OCI-LY7 (cell line): ENCODE measurements at regions not wholly inside any gene's neighbourhood (a gene's known extent, or its start where the extent isn't known, plus 50 kb on each side); places are given as distances from the start of the nearest gene placed in this dataset.

ENCODE experiments used
- BruUV-seq: library from RNA; stranded (reverse); fragments of 400-500 nt; replicated peaks from 2 replicates; lab custom pipeline; 2021; lab: Mats Ljungman, UMichigan
- CTCF ChIA-PET: fragments of 300-600 bp; sonication (Branson Sonifier 250); formaldehyde crosslinking; loops from one replicate; lab custom pipeline; 2022; ENCODE audit warnings: antibody characterized with exemption; ENCODE audit not compliant: unreplicated experiment; lab: Charles Lee
- POLR2A ChIA-PET: fragments of 300-600 bp; sonication (Branson Sonifier 250); formaldehyde crosslinking; loops from one replicate; lab custom pipeline; 2022; ENCODE audit warnings: antibody characterized with exemption; lab: Charles Lee
- DNase-seq: peaks from one replicate; pipeline ENCODE4 v3.0.0-alpha.2; 2015; ENCODE audit warnings: low spot score
- H2AFZ ChIP-seq: fragments of 200-600 bp; sonication (generic), shearing (Covaris generic); 2 replicates; pipeline ENCODE4 v1.6.1; 2014; ENCODE audit warnings: mild to moderate bottlenecking, antibody characterized with exemption, low read length, moderate library complexity
- H3K27ac ChIP-seq: fragments of 200-600 bp; sonication (generic); 2 replicates; pipeline ENCODE4 v1.5.1; 2014; ENCODE audit warnings: mixed run types, low read depth, mild to moderate bottlenecking, moderate library complexity, low read length, inconsistent platforms; ENCODE audit not compliant: poor library complexity, severe bottlenecking
- H3K36me3 ChIP-seq: fragments of 200-600 bp; sonication (generic); 2 replicates; pipeline ENCODE4 v1.6.1; 2014; ENCODE audit warnings: mild to moderate bottlenecking, antibody characterized with exemption, low read length, moderate library complexity, mixed read lengths; ENCODE audit not compliant: insufficient read depth
- H3K4me1 ChIP-seq: fragments of 200-600 bp; sonication (generic); 2 replicates; pipeline ENCODE4 v1.5.1; 2014; ENCODE audit warnings: mild to moderate bottlenecking, low read length; ENCODE audit not compliant: insufficient read depth, poor library complexity, severe bottlenecking
- H3K4me2 ChIP-seq: fragments of 200-600 bp; sonication (generic); 2 replicates; pipeline ENCODE4 v1.6.1; 2014; ENCODE audit warnings: mild to moderate bottlenecking, low read length
- H3K4me3 ChIP-seq: fragments of 200-600 bp; sonication (generic); 2 replicates; pipeline ENCODE4 v1.5.1; 2014; ENCODE audit warnings: mild to moderate bottlenecking, low read depth, low read length; ENCODE audit not compliant: poor library complexity, severe bottlenecking
- H3K79me2 ChIP-seq: fragments of 200-600 bp; sonication (generic); 2 replicates; pipeline ENCODE4 v1.6.1; 2016; ENCODE audit warnings: low read depth, mild to moderate bottlenecking, low read length, moderate library complexity, mixed read lengths; ENCODE audit not compliant: insufficient read depth
- H3K9me2 ChIP-seq: fragments of 200-600 bp; sonication (generic); 2 replicates; pipeline ENCODE4 v1.6.1; 2016; ENCODE audit warnings: mild to moderate bottlenecking, low read length, mixed read lengths; ENCODE audit not compliant: insufficient read depth
- H3K9me3 ChIP-seq: fragments of 200-600 bp; sonication (generic); 2 replicates; pipeline ENCODE4 v1.6.1; 2014; ENCODE audit warnings: mild to moderate bottlenecking, mixed run types, low read length, mixed read lengths
- H4K20me1 ChIP-seq: fragments of 200-600 bp; sonication (generic); 2 replicates; pipeline ENCODE4 v1.6.1; 2014; ENCODE audit warnings: mild to moderate bottlenecking, antibody characterized with exemption, low read length, moderate library complexity, mixed read lengths; ENCODE audit not compliant: insufficient read depth
- EZH2phosphoT487 ChIP-seq: fragments of 200-600 bp; sonication (generic); IDR thresholded peaks from 2 replicates; pipeline ENCODE4 v1.6.1; 2018; ENCODE audit warnings: low read depth, borderline replicate concordance, mild to moderate bottlenecking, mixed run types, antibody characterized with exemption, low read length, moderate library complexity, mixed read lengths
- intact Hi-C: fragments of 100-400 bp; cut with micrococcal nuclease; formaldehyde crosslinking; loops from one replicate; pipeline ENCODE4 v1.10.0; 2022; ENCODE audit not compliant: unreplicated experiment
- TF ChIP-seq, protein P1 (sequence below): fragments of 200-600 bp; sonication (generic); conservative IDR thresholded peaks from 2 replicates; pipeline ENCODE4 v1.5.1; 2014; ENCODE audit warnings: mild to moderate bottlenecking, antibody characterized with exemption, low read length, moderate library complexity, mixed read lengths

GRCh38 chr1:184889902-184890301, 84.4 kb downstream of the NIBAN1 start:
- Histone ChIP-seq H3K9me2 (no peaks in the 10 kb centered on the region), H3K27ac (no peak overlapping the region), H3K4me2 (no peak overlapping the region), H4K20me1 (no peaks in the 10 kb centered on the region), H3K36me3 (no peaks in the 10 kb centered on the region), H3K9me3 (no peaks in the 10 kb centered on the region), H3K4me1 (no peaks in the 10 kb centered on the region), H3K79me2 (no peaks in the 10 kb centered on the region), H3K4me3 (no peak overlapping the region), H2AFZ (no peak overlapping the region)
- TF ChIP-seq, protein P1, sequence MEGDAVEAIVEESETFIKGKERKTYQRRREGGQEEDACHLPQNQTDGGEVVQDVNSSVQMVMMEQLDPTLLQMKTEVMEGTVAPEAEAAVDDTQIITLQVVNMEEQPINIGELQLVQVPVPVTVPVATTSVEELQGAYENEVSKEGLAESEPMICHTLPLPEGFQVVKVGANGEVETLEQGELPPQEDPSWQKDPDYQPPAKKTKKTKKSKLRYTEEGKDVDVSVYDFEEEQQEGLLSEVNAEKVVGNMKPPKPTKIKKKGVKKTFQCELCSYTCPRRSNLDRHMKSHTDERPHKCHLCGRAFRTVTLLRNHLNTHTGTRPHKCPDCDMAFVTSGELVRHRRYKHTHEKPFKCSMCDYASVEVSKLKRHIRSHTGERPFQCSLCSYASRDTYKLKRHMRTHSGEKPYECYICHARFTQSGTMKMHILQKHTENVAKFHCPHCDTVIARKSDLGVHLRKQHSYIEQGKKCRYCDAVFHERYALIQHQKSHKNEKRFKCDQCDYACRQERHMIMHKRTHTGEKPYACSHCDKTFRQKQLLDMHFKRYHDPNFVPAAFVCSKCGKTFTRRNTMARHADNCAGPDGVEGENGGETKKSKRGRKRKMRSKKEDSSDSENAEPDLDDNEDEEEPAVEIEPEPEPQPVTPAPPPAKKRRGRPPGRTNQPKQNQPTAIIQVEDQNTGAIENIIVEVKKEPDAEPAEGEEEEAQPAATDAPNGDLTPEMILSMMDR = no peak
- no peak for TF ChIP-seq EZH2phosphoT487
- DNase-seq = no peak
- ChIA-PET POLR2A (no interaction called here), CTCF (no interaction called here)
- intact Hi-C loops = no loop called here
- BruUV-seq = no TSS peak

DNA sequence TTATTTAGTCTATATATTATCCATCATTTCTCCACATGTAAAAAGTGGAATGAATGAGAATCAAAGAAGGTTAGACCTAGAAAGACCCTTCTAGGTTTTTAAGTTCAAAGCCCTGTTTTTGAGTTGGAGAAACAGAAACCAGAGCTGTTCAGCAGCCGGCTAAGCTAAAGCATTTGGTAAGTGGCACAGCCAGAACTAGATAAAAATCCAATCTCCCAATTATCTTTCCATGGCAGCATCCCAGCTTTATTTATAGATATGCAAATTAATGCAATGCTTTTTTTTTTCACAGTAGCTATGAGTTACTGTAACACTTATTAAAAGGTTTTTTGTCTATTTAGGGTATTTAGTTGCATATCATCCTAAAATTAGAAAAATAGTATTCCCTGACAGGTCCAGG, 85.1 kb downstream of the NIBAN1 start:
- no peak overlapping the region for H2AFZ ChIP-seq
- POLR2A ChIA-PET = interaction anchor here (0.6 kb wide), 1 partner anchor 977 kb away, joined by 4 read pairs; no protein-coding TSS in a partner anchor
- H3K4me1 ChIP-seq = no peaks in the 10 kb centered on the region
- no peak overlapping the region for H3K4me2 ChIP-seq
- no peaks in the 10 kb centered on the region for H3K9me2 ChIP-seq
- H3K27ac ChIP-seq = no peak overlapping the region
- H3K9me3 ChIP-seq = no peaks in the 10 kb centered on the region
- no peaks in the 10 kb centered on the region for H4K20me1 ChIP-seq
- no peak overlapping the region for H3K4me3 ChIP-seq
- no peaks in the 10 kb centered on the region for H3K36me3 ChIP-seq
- no peak for DNase-seq
- BruUV-seq = no TSS peak
- TF ChIP-seq, protein P1 = no peak
- no peak for TF ChIP-seq EZH2phosphoT487
- intact Hi-C loops = no loop called here
- no peaks in the 10 kb centered on the region for H3K79me2 ChIP-seq
- CTCF ChIA-PET = no interaction called here

- no TSS peak for BruUV-seq
- intact Hi-C loops = no loop called here
These were observed 85.8 kb downstream of the NIBAN1 start for GRCh38 chr1:184888505-184888904.

More at GRCh38 chr1:184888505-184888904, 85.8 kb downstream of the NIBAN1 start:
- H3K36me3 ChIP-seq = no peaks in the 10 kb centered on the region
- no peaks in the 10 kb centered on the region for H3K9me2 ChIP-seq
- H2AFZ ChIP-seq = no peak overlapping the region
- POLR2A ChIA-PET = interaction anchor here (0.6 kb wide), 1 partner anchor 978 kb away, joined by 4 read pairs; no protein-coding TSS in a partner anchor
- H4K20me1 ChIP-seq = no peaks in the 10 kb centered on the region
- no peaks in the 10 kb centered on the region for H3K9me3 ChIP-seq
- H3K4me3 ChIP-seq = no peak overlapping the region
- H3K4me2 ChIP-seq = no peak overlapping the region
- CTCF ChIA-PET = no interaction called here
- H3K27ac ChIP-seq = no peak overlapping the region
- no peaks in the 10 kb centered on the region for H3K4me1 ChIP-seq
- DNase-seq = no peak
- TF ChIP-seq EZH2phosphoT487 = no peak
- TF ChIP-seq, protein P1 = no peak
- no peaks in the 10 kb centered on the region for H3K79me2 ChIP-seq
